ENCODE measurements at regions not wholly inside any gene's neighbourhood (a gene's known extent, or its start where the extent isn't known, plus 50 kb on each side); places are given as distances from the start of the nearest gene placed in this dataset.

GRCh38 chr15:69712991-69713390, 260.4 kb downstream of the RPLP1 start:
- DNase-seq (ENCODE audit: low read depth) = no peak

DNA sequence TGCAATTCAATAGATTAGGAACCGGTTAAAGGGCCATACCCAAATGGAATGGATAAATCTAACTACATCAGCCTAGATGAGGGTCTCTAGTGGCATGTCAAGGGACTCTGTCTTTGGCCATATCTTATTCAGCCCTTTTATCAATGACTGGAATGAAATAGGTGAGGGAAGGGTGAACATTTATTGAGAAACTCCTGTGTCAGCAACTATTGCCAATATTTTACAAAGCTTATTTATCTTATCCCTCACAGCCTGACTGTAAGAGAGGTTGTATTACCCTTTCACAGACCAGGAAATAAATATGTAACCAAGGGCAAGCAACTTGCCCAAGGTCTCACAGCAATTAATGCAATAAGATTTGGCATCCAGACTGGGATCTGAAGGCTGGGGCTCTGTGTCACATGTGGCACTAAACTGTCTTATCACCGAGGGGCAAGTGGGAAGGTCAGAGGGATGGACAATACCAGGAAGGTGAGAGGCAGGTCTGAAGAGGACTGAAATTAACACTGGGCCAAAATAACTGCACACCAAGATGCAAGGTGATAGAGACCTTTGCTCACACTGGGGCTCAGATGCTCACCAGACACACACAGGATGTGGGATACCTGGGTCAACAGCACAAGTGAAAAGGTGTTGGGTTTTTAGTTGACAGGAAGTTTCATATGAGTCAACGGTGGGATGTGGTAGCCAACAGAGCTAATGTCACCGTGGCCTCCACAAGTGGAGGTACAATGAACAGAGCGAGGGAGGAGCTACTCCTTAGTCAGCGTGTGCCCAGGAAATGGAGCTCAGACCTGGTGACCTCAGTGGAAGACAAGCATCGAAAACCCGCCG, 261.3 kb downstream of the RPLP1 start:
- no peak for DNase-seq (ENCODE audit: low read depth)

DNA sequence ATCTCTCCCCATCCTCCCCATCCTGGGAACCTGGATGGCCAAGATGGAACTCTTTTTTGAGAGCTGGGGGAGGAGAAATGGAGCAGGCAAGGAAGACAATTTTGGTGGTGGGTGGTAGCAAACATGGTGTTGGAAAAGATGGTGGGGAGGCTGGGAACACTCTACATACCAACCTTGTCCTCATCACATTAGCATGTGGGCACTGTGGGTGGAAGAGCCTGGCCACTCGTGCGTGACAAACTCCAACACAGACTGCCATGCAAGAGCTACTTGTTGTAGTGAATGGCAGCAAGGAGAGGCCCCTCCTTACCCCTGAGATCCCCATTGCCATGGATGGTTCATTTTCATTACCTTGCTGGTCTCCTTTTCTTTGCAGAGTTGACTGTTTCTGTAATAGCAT, 262.6 kb downstream of the RPLP1 start:
- DNase-seq (ENCODE audit: low read depth) = no peak

GRCh38 chr15:69718436-69718835, 265.8 kb downstream of the RPLP1 start:
- no peak for DNase-seq (ENCODE audit: low read depth)

DNA sequence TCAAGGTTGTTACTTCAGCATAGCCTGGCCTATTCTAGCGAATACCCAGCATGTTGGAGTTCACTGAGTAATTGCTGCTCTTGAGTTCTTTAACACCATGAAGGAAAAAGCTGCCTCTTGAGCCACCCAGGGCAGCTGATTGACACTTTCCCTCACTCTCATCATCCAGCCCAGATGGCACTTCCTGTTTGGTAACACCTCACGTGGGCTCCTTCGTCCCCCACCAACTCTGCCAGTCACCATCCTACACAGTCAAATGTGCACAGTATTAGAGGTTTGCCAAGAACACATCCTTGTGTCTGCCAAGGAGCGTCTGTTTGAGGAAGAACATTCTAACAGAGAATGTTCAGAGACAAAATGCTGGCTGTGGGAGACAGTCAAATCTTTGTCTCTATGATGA, 266.3 kb downstream of the RPLP1 start:
- no peak for DNase-seq (ENCODE audit: low read depth)

DNA sequence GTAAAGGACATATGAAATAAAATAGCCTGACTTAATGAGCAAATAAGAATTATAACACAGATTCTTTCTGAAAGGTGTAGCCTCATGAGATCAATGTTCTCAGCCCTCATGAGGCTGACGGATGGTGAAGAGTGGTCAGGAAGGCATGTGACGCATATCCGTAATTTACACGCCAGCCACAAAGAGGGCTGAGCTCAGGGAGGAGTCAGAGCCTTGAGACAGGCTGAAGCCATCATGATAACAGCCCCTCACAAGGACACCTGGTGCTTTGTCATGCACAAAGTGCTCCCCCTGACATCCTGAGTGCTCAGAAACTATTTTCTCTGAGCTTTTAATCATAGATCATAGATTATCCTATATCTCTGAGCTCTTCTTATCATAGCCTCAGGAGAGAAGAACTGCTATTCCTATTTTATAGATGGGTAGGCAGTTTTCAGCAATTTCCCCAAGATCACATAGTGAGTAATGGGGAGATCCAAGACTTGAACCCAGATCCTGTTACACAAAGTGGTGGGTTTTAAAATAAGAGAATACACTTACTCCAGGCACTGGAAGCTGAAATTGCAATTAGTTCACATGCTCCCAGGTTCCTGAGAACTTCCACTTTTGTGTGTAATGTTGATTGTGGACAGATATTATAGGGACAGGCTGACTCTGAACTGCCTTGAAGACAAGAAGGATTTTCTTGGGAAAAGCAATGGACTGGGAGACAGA, 267.1 kb downstream of the RPLP1 start:
- no peak for DNase-seq (ENCODE audit: low read depth)

GRCh38 chr15:69720536-69720935, 267.9 kb downstream of the RPLP1 start:
- no peak for DNase-seq (ENCODE audit: low read depth)

DNA sequence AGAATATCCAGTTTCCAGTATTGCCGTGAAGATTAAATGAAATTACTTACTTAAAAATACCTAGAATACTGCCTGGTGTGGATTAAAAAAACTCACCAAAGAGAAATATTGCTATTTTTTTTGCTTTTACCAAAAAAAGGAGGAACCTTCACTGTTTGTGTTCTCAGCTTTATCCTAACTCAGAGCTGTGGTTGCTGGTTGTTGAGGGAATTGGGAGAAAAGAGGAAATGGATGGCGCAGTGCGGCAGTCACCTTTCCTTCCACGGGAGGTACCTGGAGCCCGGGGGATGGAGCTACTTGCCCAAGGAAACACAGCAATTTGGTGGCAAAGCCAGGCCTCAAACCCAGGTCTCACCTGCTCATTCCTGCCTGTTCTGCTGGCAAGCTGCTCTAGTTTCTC, 270.3 kb downstream of the RPLP1 start:
- no peak for DNase-seq (ENCODE audit: low read depth)

DNA sequence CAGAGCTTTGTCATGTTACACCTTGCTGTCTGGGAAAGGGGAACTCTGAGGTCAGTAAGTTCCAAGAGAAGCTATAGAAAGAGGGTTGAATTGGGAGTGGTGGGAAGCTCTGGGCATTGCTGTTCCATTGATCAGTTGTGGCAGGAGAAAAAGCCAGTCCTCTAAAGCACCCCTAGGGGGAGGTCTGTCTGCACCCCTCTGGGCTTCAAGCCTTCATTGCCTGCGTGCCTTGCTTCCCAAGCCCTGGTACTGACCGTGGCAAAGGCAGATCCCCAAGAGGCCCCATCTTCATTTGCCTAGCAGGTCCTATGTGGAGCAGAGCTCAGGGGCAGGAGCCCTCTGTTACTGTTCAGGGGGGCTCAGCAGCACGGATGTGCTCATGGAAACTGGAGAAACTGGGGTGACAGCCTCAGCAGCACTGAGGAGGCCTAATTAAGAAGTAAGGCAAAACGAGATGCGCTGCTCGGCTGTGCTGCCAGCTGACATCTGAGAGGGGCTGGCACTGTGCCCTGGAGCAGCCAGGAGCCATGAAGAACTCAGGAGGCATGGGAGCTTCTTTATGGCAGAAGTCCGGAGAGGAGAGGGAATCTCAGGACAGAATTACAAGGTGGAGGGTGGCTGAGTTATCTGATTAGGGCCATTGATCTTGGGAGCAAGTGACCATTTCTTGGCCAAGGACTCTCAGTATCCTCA, 270.9 kb downstream of the RPLP1 start:
- DNase-seq (ENCODE audit: low read depth) = no peak

- DNase-seq (ENCODE audit: low read depth) = no peak
Observed at GRCh38 chr15:69724333-69724732, 271.7 kb downstream of the RPLP1 start.

GRCh38 chr15:69725275-69725674, 272.7 kb downstream of the RPLP1 start:
- DNase-seq (ENCODE audit: low read depth) = no peak

- DNase-seq (ENCODE audit: low read depth) = no peak
Observed at GRCh38 chr15:69725957-69726356, 273.3 kb downstream of the RPLP1 start.

DNA sequence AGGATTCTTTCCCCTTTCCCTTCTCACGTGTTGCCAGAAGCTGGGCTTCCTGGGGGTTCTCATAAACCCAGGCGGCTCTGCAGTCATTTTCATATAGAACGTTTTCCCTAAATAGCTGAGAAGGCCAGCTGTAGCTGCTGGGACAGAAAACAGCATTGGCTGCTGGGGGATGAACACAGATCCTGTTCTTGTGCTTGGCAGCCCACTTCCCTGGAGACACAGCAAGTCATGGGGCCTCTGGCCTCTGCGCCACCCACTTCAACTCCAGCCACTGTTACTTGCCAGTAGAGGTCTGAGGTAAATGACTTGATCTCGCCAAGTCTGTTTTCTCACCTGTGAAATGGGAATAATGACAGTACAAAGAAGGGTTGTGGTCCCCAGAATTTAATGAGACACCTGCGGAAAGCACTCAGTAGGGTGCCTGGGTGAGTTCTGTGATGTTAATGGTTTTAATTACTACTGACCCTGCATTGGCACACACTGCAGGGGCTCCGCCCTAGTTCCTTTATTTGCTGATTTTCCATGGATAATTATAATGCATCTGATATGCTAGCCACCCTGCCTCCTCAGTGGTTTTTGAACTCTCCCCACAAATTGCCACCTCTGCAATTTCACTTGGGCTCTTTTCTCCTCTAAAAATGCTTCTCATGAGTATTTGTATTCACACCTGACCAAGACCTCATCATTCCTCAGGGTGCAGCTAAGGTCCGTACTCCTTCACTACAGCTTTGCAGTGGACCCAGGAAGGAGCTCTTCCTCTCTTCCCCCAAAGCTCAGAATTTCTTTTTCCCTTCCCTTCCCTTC, 274.7 kb downstream of the RPLP1 start:
- DNase-seq (ENCODE audit: low read depth) = no peak

DNA sequence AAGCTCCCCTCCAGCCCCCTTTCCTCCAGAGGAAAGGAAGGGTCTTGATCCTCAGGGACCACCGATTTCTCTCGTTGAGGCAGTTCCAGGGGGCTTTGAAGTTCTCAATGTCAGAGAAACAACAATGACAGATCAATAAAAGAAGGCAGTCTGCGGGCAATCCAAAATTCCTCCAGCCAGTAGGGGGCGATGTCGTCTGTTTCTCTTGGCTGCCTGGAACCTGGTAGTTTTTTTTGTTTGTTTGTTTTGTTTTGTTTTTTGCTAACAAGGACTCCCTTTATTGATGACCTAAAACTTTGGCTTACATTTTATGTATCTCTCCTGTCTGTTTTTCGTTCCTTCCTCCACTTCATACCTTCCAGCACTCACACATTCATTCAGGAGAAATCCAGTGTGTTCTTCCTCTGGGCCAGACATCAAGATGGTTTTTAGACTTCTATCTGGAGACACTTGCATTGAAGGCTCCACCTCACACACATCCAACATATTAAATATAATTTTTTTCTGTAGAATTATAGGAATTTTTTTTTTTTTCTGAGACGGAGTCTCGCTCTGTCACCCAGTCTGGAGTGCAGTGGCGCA, 276.6 kb downstream of the RPLP1 start:
- no peak for DNase-seq (ENCODE audit: low read depth)

DNA sequence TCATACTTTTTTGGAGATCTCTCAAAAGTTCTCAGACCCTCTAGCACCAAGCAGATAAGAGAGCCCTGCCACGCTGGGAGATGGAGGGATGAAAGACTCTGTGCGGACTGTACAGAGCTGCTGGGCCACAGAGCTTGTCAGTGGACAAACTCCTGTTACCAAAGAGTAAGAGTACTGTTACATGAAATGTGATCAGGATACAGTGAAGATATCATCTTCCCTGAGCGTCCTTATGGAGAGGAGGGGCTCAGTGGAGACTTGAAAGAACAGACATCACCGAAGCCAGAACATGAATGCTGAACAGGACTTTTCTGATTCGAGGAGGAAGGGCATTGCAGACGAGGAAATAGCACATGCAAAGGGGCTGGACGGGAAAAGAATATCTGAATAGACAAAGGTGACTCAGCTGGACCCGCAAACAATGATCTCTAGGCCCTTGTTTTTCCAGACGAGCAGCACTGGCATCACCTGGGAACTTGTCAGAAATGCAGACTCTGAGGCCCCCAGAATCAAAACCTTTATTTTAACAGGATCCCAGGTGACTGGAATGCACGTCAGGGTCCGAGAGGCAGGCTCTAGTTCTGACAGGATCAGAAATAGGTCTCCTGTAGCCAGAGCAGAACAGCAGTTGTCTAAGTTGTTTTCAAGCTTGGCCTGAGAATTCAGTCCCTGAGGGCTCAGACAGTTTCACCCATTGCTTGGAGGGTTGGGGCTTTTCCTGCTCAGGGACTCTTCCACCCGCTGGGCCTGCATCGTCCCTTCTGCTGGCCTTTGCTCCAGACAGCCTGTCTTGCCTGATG, 277.9 kb downstream of the RPLP1 start:
- DNase-seq (ENCODE audit: low read depth) = no peak

DNA sequence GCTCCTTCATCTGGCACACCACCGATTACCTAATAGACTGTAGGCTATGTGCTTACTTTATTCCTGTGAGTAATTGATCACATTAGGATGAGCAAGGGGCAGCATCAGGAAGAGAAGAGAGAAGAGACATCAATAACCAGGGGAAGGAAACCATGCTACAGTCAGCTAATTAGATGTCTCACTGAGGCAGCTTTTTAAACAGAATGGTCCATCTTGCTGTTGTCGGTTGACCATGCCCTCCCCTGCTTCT, 278.4 kb downstream of the RPLP1 start:
- DNase-seq (ENCODE audit: low read depth) = no peak

DNA sequence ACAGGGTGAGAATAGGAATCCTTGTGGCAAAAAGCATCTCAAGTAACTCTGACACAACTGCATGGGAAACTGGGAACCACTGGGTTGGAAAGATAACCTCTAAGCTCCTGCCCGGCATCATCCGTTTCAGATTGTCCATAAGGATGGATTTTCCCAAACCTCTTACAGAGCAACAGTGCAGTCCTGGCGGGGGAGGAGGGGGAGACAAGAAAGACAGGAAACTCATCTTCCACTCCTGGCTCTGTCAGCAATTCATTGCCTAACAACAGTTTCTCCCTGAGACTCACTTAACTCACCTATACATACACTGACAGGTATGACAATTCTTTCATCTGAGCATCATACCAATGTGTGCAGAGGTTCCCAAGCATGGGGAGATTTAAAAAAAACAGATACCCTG, 279.0 kb downstream of the RPLP1 start:
- no peak for DNase-seq (ENCODE audit: low read depth)

DNA sequence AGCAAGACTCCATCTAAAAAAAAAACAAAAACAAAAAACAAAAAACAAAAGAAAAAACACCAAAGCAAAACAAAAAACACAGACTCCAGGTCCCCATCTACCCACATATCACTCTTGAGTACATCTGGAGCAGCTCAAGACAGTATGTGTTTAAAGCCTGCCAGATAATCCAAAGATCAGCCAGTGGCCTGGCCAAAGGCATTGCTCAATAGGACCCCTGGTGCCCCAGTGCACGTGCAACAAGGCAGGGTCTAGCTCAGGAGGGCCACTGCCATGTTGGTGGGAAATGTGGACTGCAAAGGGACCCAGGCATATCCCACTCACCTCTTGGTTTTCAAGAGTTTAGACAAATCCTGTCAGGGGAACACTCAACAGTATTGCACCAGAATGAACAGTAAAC, 279.5 kb downstream of the RPLP1 start:
- no peak for DNase-seq (ENCODE audit: low read depth)

- no peak for DNase-seq (ENCODE audit: low read depth)
Observed at GRCh38 chr15:69734699-69735098, 282.1 kb downstream of the RPLP1 start.

DNA sequence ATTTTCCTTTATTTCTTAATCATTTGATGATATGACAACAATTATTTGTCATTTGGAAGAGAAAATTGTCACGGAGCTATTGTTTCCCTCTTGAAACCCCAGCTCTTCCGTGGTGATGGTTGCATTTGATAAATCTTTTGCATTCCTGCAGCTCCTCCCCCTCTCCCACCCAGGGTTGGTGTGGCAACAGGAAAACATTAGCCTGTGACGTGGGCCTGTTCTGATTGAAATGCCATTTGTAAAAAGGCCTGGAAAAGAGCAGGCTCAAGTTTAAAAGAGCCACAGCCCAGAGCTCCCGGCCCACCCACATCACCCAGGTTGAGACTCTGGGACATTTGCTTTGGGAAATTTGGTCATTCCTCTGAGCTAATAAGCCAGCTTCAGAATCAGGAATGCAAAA, 282.5 kb downstream of the RPLP1 start:
- DNase-seq (ENCODE audit: low read depth) = no peak

DNA sequence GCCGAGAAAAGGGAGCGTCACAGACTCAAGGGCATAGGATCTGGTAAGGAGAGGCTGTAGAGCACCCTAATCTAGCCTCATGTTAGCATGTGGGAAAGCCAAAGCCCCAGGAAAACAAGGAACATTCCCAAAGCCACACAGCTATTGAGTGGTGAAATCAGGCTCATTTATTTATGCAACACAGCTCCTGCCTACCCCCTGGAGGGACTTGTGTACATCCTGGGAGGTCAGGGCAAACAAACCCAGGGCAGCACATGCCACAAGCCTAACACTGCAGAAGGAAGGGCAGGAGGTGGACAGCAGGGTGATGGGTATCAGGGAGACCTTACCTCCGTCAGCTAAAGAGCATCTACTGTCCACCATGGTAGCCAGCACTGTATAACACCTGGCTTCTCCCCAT, 283.5 kb downstream of the RPLP1 start:
- DNase-seq (ENCODE audit: low read depth) = no peak

Measured in CMK (cell line).